ENCODE measurements at regions not wholly inside any gene's neighbourhood (a gene's known extent, or its start where the extent isn't known, plus 50 kb on each side); places are given as distances from the start of the nearest gene placed in this dataset.
A peak's percentile ranks its signal among the peaks of the same experiment; 100 is the strongest.

- Histone ChIP-seq H2AFZ (replicated peaks; ENCODE audit: low read length, poor library complexity) (peak overlapping the region; percentile 50), H2BK15ac (ENCODE audit: low read depth, low read length) (no peak overlapping the region), H4K91ac (ENCODE audit: insufficient read depth, low read depth, low read length) (no peak overlapping the region), H3K23ac (ENCODE audit: low read depth, low read length) (no peak overlapping the region), H3K4me1 (ENCODE audit: control insufficient read depth, insufficient read depth, low read length) (no peaks in the 10 kb centered on the region), H3K9ac (ENCODE audit: low read depth, low read length) (no peak overlapping the region), H2BK5ac (ENCODE audit: low read depth, low read length, poor library complexity, severe bottlenecking) (no peak overlapping the region), H3K4me2 (ENCODE audit: low read depth, low read length) (no peak overlapping the region), H2BK20ac (ENCODE audit: low read depth, low read length) (no peak overlapping the region), H2BK120ac (ENCODE audit: low read depth, low read length) (no peak overlapping the region), H3K36me3 (ENCODE audit: control insufficient read depth, insufficient read depth, low read length) (no peaks in the 10 kb centered on the region), H3K18ac (ENCODE audit: low read depth, low read length) (no peak overlapping the region), H3K27ac (ENCODE audit: insufficient read depth, low read length) (no peak overlapping the region), H3K4ac (ENCODE audit: low read depth, low read length) (no peak overlapping the region), H2AK9ac (replicated peaks; ENCODE audit: low read depth, low read length, poor library complexity) (no peak overlapping the region), H3K79me1 (ENCODE audit: low read depth in 1 of 2, low read length in 2 of 2) (no peaks in the 10 kb centered on the region), H3K56ac (ENCODE audit: extremely low read depth, insufficient read depth, low read length) (no peak overlapping the region), H4K20me1 (ENCODE audit: insufficient read depth, low read length) (no peaks in the 10 kb centered on the region), H4K8ac (ENCODE audit: low read depth in 2 of 2, low read length in 2 of 2) (no peak overlapping the region), H3K14ac (replicated peaks; ENCODE audit: low read depth, low read length) (no peak overlapping the region), H4K5ac (ENCODE audit: low read depth, low read length) (no peak overlapping the region), H3K27me3 (ENCODE audit: control insufficient read depth, insufficient read depth, low read length) (peaks cover 4% of the 10 kb centered on the region), H3K9me3 (ENCODE audit: control insufficient read depth, insufficient read depth, low read length) (peaks cover 14% of the 10 kb centered on the region), H2AK5ac (ENCODE audit: low read depth, low read length) (no peak overlapping the region), H3K9me1 (ENCODE audit: insufficient read depth, low read length) (no peaks in the 10 kb centered on the region), H3K4me3 (ENCODE audit: insufficient read depth, low read depth, low read length) (no peak overlapping the region)
- ChIA-PET POLR2A (ENCODE audit: unreplicated experiment) (no interaction called here), CTCF (no interaction called here)
- intact Hi-C loops (cut with micrococcal nuclease): no loop called here
- in situ Hi-C loops (cut with MboI; ENCODE audit: low sequenced_read_pairs): no loop called here
- no peak for DNase-seq
- WGBS, 2 experiments (ENCODE audit: extremely low coverage in 2 of 2, insufficient read length in 1 of 2): 41% methylated on average over 10 of the region's 17 CpGs; no CpG with 5 or more reads in 1 of the 2 experiments
- no peak for TF ChIP-seq FOS (IDR thresholded peaks at IDR 0.05; ENCODE audit: low read depth, low read length)
- no peak for TF ChIP-seq MAZ (IDR thresholded peaks at IDR 0.05; ENCODE audit: borderline replicate concordance, low read depth, low read length)
- TF ChIP-seq MXI1 (IDR thresholded peaks at IDR 0.05; ENCODE audit: borderline replicate concordance, low read depth, low read length): no peak
- TF ChIP-seq RAD21 (IDR thresholded peaks at IDR 0.05; ENCODE audit: low read length): no peak
- TF ChIP-seq POLR2A (IDR thresholded peaks at IDR 0.05; ENCODE audit: low read depth, low read length): no peak
- no peak for TF ChIP-seq RCOR1 (IDR thresholded peaks at IDR 0.05; ENCODE audit: insufficient replicate concordance, low read length)
- TF ChIP-seq CEBPB (IDR thresholded peaks at IDR 0.05; ENCODE audit: low read depth, low read length): no peak
- dilution Hi-C loops (cut with HindIII; ENCODE audit: low sequenced_read_pairs, unreplicated experiment): no loop called here
- no peak; the same call in 1 of the 2 replicates for ATAC-seq (ENCODE audit: low read depth)
- BruUV-seq (replicated peaks): no TSS peak
These were observed 96.2 kb downstream of the C9orf50 start for GRCh38 chr9:129524582-129525270.
